GM23248 (cell line): ENCODE measurements at regions not wholly inside any gene's neighbourhood (a gene's known extent, or its start where the extent isn't known, plus 50 kb on each side); places are given as distances from the start of the nearest gene placed in this dataset.

Experiments used
- EZH2 ChIP-seq: fragments of 200-600 bp; sonication (generic); IDR thresholded peaks from 2 replicates; pipeline ENCODE4 v1.6.1; 2018; ENCODE audit warnings: antibody characterized with exemption, mild to moderate bottlenecking; ENCODE audit not compliant: insufficient read depth, poor library complexity, severe bottlenecking
- EZH2phosphoT487 ChIP-seq: fragments of 200-600 bp; sonication (generic); IDR thresholded peaks from 2 replicates; pipeline ENCODE4 v1.6.1; 2018; ENCODE audit warnings: antibody characterized with exemption, moderate library complexity, mild to moderate bottlenecking, low read depth; ENCODE audit not compliant: insufficient read depth

- TF ChIP-seq EZH2 (no peak), EZH2phosphoT487 (no peak)
These were observed 338.7 kb upstream of the IL12A start for GRCh38 chr3:159649951-159650350.
